ENCODE measurements at regions not wholly inside any gene's neighbourhood (a gene's known extent, or its start where the extent isn't known, plus 50 kb on each side); places are given as distances from the start of the nearest gene placed in this dataset.
"Not testable (repeated sequence)": the region's sequence is repeated elsewhere in the genome, so short reads cannot be mapped to it uniquely, and the experiment has no call there.

GRCh38 chr5:102047073-102047472 lies 249.0 kb downstream of the SLCO4C1 start:
- not testable (repeated sequence) for TF ChIP-seq CTCF (IDR thresholded peaks at IDR 0.05; ENCODE audit: low read depth, low read length, poor library complexity, severe bottlenecking); EZH2phosphoT487 (IDR thresholded peaks at IDR 0.05; ENCODE audit: borderline replicate concordance, low read length)

Measured in DOHH2 (cell line).